GM23338 (cell line): ENCODE measurements at regions not wholly inside any gene's neighbourhood (a gene's known extent, or its start where the extent isn't known, plus 50 kb on each side); places are given as distances from the start of the nearest gene placed in this dataset.

Experiments used
- ATAC-seq: fragments of 200-7000 bp; cut with Tn5 transposase; 3 replicates; pipeline ENCODE4 v1.9.1; 2020
- DNase-seq: peaks from one replicate; pipeline ENCODE4 v3.0.0-alpha.2; 2015; ENCODE audit warnings: low spot score
- H2AFZ ChIP-seq: fragments of 200-600 bp; sonication (generic); 2 replicates; pipeline ENCODE4 v1.8.0; 2016; ENCODE audit warnings: antibody characterized with exemption, mild to moderate bottlenecking, moderate library complexity
- H3F3A ChIP-seq: fragments of 200-600 bp; sonication (generic); replicated peaks from 2 replicates; pipeline ENCODE4 v1.8.0; 2017; ENCODE audit warnings: antibody characterized with exemption, mixed run types, low read depth
- H3K27ac ChIP-seq: fragments of 200-600 bp; sonication (generic); 2 replicates; pipeline ENCODE4 v1.6.1; 2016; ENCODE audit warnings: low read depth
- H3K27me3 ChIP-seq: fragments of 200-600 bp; sonication (generic); 2 replicates; pipeline ENCODE4 v1.8.0; 2016; ENCODE audit warnings: mild to moderate bottlenecking, mixed run types, moderate library complexity; ENCODE audit not compliant: insufficient read depth
- H3K36me3 ChIP-seq: fragments of 200-600 bp; sonication (generic); 2 replicates; pipeline ENCODE4 v1.8.0; 2016; ENCODE audit warnings: mild to moderate bottlenecking; ENCODE audit not compliant: insufficient read depth
- H3K4me1 ChIP-seq: fragments of 200-600 bp; sonication (generic); 2 replicates; pipeline ENCODE4 v1.8.0; 2016; ENCODE audit warnings: mild to moderate bottlenecking, moderate library complexity; ENCODE audit not compliant: insufficient read depth
- H3K4me2 ChIP-seq: fragments of 200-600 bp; sonication (generic); 2 replicates; pipeline ENCODE4 v1.7.1; 2017; ENCODE audit warnings: mixed run types
- H3K4me3 ChIP-seq: fragments of 200-600 bp; sonication (generic); 2 replicates; pipeline ENCODE4 v1.6.1; 2016; ENCODE audit warnings: mixed run types
- H3K79me2 ChIP-seq: fragments of 200-600 bp; sonication (generic); replicated peaks from 2 replicates; pipeline ENCODE4 v1.8.0; 2017; ENCODE audit warnings: mild to moderate bottlenecking; ENCODE audit not compliant: insufficient read depth
- H3K9me2 ChIP-seq: fragments of 200-600 bp; sonication (generic); 2 replicates; pipeline ENCODE4 v1.8.0; 2017; ENCODE audit not compliant: insufficient read depth
- H4K20me1 ChIP-seq: fragments of 200-600 bp; sonication (generic); replicated peaks from 2 replicates; pipeline ENCODE4 v1.8.0; 2017; ENCODE audit warnings: mild to moderate bottlenecking; ENCODE audit not compliant: insufficient read depth
- H3K27ac Mint-ChIP-seq: 2 replicates; pipeline ENCODE4 v1.8.0; 2020; ENCODE audit warnings: inconsistent platforms, mild to moderate bottlenecking, moderate library complexity, mixed read lengths
- H3K27me3 Mint-ChIP-seq: 3 replicates; pipeline ENCODE4 v1.8.0; 2022; ENCODE audit warnings: low read depth, mild to moderate bottlenecking, moderate library complexity, mixed read lengths, inconsistent platforms; ENCODE audit not compliant: insufficient read depth, poor library complexity
- H3K36me3 Mint-ChIP-seq: 3 replicates; pipeline ENCODE4 v1.8.0; 2021; ENCODE audit warnings: low read depth, mild to moderate bottlenecking, inconsistent platforms, moderate library complexity, mixed read lengths
- H3K4me1 Mint-ChIP-seq: 3 replicates; pipeline ENCODE4 v1.8.0; 2020; ENCODE audit warnings: mild to moderate bottlenecking, inconsistent platforms, mixed read lengths
- H3K4me3 Mint-ChIP-seq: 3 replicates; pipeline ENCODE4 v1.8.0; 2021; ENCODE audit warnings: moderate library complexity, mild to moderate bottlenecking, inconsistent platforms, mixed read lengths
- H3K9me3 Mint-ChIP-seq: 3 replicates; pipeline ENCODE4 v1.8.0; 2020; ENCODE audit warnings: moderate library complexity, mild to moderate bottlenecking, inconsistent platforms, mixed read lengths
- CREB1 ChIP-seq: fragments of 250-450 bp; sonication (Bioruptor Pico); IDR thresholded peaks from 2 replicates; pipeline ENCODE4 v1.5.0; 2020; ENCODE audit warnings: low read depth, mild to moderate bottlenecking, moderate library complexity
- ETS1 ChIP-seq: IDR thresholded peaks from 2 replicates; pipeline ENCODE4 v1.6.1; 2016; ENCODE audit warnings: antibody characterized with exemption
- EZH2 ChIP-seq: fragments of 200-600 bp; sonication (generic); IDR thresholded peaks from one replicate; pipeline ENCODE4 v1.8.0; 2017; ENCODE audit warnings: antibody characterized with exemption, mild to moderate bottlenecking, low read depth; ENCODE audit not compliant: unreplicated experiment
- EZH2phosphoT487 ChIP-seq: fragments of 200-600 bp; sonication (generic); IDR thresholded peaks from one replicate; pipeline ENCODE4 v1.8.1; 2018; ENCODE audit warnings: antibody characterized with exemption; ENCODE audit not compliant: unreplicated experiment
- NANOG ChIP-seq: IDR thresholded peaks from 2 replicates; pipeline ENCODE4 v1.6.1; 2016; ENCODE audit warnings: antibody characterized with exemption, borderline replicate concordance
- POLR2AphosphoS5 ChIP-seq: IDR thresholded peaks from 2 replicates; pipeline ENCODE4 v1.6.1; 2016; ENCODE audit warnings: antibody characterized with exemption, low read depth
- REST ChIP-seq: IDR thresholded peaks from one replicate; pipeline ENCODE4 v1.6.1; 2018; ENCODE audit warnings: antibody characterized with exemption; ENCODE audit not compliant: unreplicated experiment
- STAT1 ChIP-seq: IDR thresholded peaks from one replicate; pipeline ENCODE4 v1.6.1; 2016; ENCODE audit warnings: antibody characterized with exemption; ENCODE audit not compliant: unreplicated experiment
- ZNF114 ChIP-seq: fragments of 250-450 bp; sonication (Bioruptor Pico); IDR thresholded peaks from 2 replicates; pipeline ENCODE4 v1.5.0; 2020; ENCODE audit warnings: mild to moderate bottlenecking, moderate library complexity
- ZNF331 ChIP-seq: fragments of 250-450 bp; sonication (Bioruptor Pico); IDR thresholded peaks from 2 replicates; pipeline ENCODE4 v1.5.0; 2020; ENCODE audit warnings: low read depth, mild to moderate bottlenecking, moderate library complexity

- no peaks in the 10 kb centered on the region for H3K79me2 ChIP-seq
- Mint-ChIP-seq H3K9me3 (peaks cover 11% of the 10 kb centered on the region; the same call in 2 of the 3 replicates), H3K36me3 (no peaks in the 10 kb centered on the region), H3K27me3 (peaks cover 5% of the 10 kb centered on the region), H3K4me3 (no peak overlapping the region), H3K4me1 (no peaks in the 10 kb centered on the region), H3K27ac (no peak overlapping the region)
- H3K4me2 ChIP-seq, result no peak overlapping the region
- no peak for DNase-seq
- H3K36me3 ChIP-seq, result no peaks in the 10 kb centered on the region; the same call in 1 of the 2 replicates
- TF ChIP-seq CREB1 (CRISPR knock-in tag) (no peak), POLR2AphosphoS5 (no peak), REST (no peak), NANOG (no peak), ZNF331 (CRISPR knock-in tag) (no peak), STAT1 (no peak), EZH2 (no peak), EZH2phosphoT487 (no peak)
- H3K4me1 ChIP-seq, result no peaks in the 10 kb centered on the region
- H3F3A ChIP-seq, result no peaks in the 10 kb centered on the region
- no peak overlapping the region for H3K27ac ChIP-seq
- no peak overlapping the region for H3K4me3 ChIP-seq
- H3K27me3 ChIP-seq, result no peaks in the 10 kb centered on the region
- ATAC-seq, result no peak
- H3K9me2 ChIP-seq, result no peaks in the 10 kb centered on the region
- no peaks in the 10 kb centered on the region for H4K20me1 ChIP-seq
- H2AFZ ChIP-seq, result no peak overlapping the region
Observed at GRCh38 chr20:60410618-60411264, 452.5 kb downstream of the CDH26 start.

- no peaks in the 10 kb centered on the region for H3K36me3 Mint-ChIP-seq
- no peak for ATAC-seq
- H2AFZ ChIP-seq, result no peak overlapping the region
- H3K4me1 Mint-ChIP-seq, result no peaks in the 10 kb centered on the region
- no peaks in the 10 kb centered on the region for H3K79me2 ChIP-seq
- H3K27me3 ChIP-seq, result no peaks in the 10 kb centered on the region
- H3K27me3 Mint-ChIP-seq, result peaks cover 5% of the 10 kb centered on the region
- H3K4me1 ChIP-seq, result no peaks in the 10 kb centered on the region
- DNase-seq, result no peak
- no peak overlapping the region for H3K4me2 ChIP-seq
- H3F3A ChIP-seq, result no peaks in the 10 kb centered on the region
- no peak overlapping the region for H3K4me3 ChIP-seq
- no peaks in the 10 kb centered on the region for H3K9me2 ChIP-seq
- H3K36me3 ChIP-seq, result no peaks in the 10 kb centered on the region; the same call in 1 of the 2 replicates
- peaks cover 11% of the 10 kb centered on the region; the same call in 2 of the 3 replicates for H3K9me3 Mint-ChIP-seq
- no peak overlapping the region for H3K27ac Mint-ChIP-seq
- no peak overlapping the region for H3K27ac ChIP-seq
- no peak overlapping the region for H3K4me3 Mint-ChIP-seq
- H4K20me1 ChIP-seq, result no peaks in the 10 kb centered on the region
- TF ChIP-seq ZNF114 (no peak), ZNF331 (CRISPR knock-in tag) (no peak), ETS1 (no peak), NANOG (no peak), POLR2AphosphoS5 (no peak), REST (no peak)
Observed at GRCh38 chr20:60411813-60412212, 453.6 kb downstream of the CDH26 start.
